ENCODE measurements at regions not wholly inside any gene's neighbourhood (a gene's known extent, or its start where the extent isn't known, plus 50 kb on each side); places are given as distances from the start of the nearest gene placed in this dataset.

DNA sequence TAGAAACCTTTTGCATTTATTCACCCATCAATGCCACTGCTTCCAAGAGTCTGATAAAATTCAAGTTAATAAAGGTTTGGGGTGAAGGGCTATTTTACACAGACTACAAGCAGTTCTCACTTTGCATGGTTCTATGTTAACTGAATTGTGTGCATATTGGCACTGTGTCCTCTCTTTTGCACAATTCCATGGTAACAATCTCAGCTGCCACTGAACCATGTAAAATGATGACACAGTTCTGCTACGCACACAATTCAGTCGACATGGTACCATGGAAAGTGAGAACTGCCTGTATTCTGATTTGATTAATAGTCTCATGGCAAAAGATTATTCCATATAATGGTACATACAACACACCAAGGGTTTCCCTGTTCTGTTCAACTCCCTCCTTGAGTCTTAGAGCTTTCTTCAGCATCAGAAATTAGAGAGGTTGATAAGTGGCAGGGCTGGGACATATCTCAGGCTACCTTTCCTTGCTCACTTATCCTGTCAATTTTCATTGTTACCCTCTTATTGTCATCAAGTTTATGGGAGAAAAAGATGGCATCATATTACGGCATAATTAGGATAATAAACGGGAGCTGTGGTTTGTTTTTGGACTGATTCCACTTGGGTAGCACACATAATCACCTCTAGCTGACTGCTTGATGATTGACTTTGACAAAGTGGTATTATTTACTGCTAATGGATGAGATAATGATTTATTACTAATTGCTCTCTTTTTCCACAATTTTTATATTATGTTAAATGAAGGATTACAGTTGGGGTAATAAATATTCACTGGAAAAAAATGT lies 139.3 kb upstream of the CREB1 start:
- no peak for TF ChIP-seq CTCF (IDR thresholded peaks at IDR 0.05)
- peaks cover 4% of the 10 kb centered on the region for H3K9me3 ChIP-seq
- ATAC-seq (ENCODE audit: insufficient number of reproducible peaks, low FRiP score, low read depth) (no peak), DNase-seq (ENCODE audit: low spot score) (no peak)
- H3K27me3 ChIP-seq (replicated peaks; ENCODE audit: insufficient read depth), result no peaks in the 10 kb centered on the region
- H3K4me3 ChIP-seq, result no peak overlapping the region
- H3K4me1 ChIP-seq (ENCODE audit: control insufficient read depth in 1 of 2, low read depth in 2 of 2), result no peaks in the 10 kb centered on the region
- no peaks in the 10 kb centered on the region for H3K36me3 ChIP-seq
- H3K27ac ChIP-seq, result no peak overlapping the region

GRCh38 chr2:207394203-207394781 lies 135.5 kb upstream of the CREB1 start:
- H3K27me3 ChIP-seq (replicated peaks; ENCODE audit: insufficient read depth), result no peaks in the 10 kb centered on the region
- H3K27ac ChIP-seq, result no peak overlapping the region
- no peak overlapping the region for H3K4me3 ChIP-seq
- H3K4me1 ChIP-seq (ENCODE audit: control insufficient read depth in 1 of 2, low read depth in 2 of 2), result no peaks in the 10 kb centered on the region
- peaks cover 5% of the 10 kb centered on the region for H3K9me3 ChIP-seq
- DNase-seq (ENCODE audit: low spot score) (no peak), ATAC-seq (ENCODE audit: insufficient number of reproducible peaks, low FRiP score, low read depth) (no peak)
- no peak for TF ChIP-seq CTCF (IDR thresholded peaks at IDR 0.05)
- no peaks in the 10 kb centered on the region for H3K36me3 ChIP-seq

DNA sequence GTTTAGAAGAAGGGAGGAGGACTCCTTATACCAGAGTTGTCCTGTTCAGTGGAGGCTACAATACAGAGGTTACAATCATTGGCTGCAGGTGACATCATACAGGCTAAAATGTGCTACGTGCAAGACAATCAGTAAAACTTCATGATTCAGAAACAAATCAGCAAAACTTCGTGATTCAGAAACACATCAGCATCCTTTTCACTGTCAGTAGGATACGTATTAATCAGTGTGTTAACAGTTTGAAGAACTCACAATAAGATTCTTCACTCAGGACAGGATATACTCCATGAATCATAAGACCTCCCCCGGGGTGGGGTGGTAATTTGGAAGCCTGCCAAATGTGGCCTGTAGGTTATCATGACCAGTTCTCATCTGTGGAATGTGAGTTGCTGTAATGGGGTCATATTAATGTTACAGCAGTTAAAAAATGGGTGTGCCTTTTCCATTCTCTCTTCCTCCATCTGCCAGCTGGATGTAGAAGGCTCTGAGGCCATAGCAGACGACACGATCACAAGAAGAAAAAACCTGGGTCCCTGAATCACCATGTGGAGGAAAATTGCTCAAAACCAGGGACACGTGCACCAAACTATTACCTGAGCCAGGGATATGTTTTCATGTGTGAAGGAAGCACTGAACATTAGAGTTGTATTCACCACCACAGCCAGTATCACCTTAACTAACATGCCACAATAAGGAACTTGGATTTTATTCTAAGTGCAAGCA lies 134.8 kb upstream of the CREB1 start:
- DNase-seq (ENCODE audit: low spot score) (no peak), ATAC-seq (ENCODE audit: insufficient number of reproducible peaks, low FRiP score, low read depth) (peak; percentile 40)
- no peak for TF ChIP-seq CTCF (IDR thresholded peaks at IDR 0.05)
- Histone ChIP-seq H3K4me1 (ENCODE audit: control insufficient read depth in 1 of 2, low read depth in 2 of 2) (no peaks in the 10 kb centered on the region), H3K9me3 (peaks cover 5% of the 10 kb centered on the region), H3K27ac (no peak overlapping the region), H3K36me3 (no peaks in the 10 kb centered on the region), H3K27me3 (replicated peaks; ENCODE audit: insufficient read depth) (no peaks in the 10 kb centered on the region), H3K4me3 (no peak overlapping the region)

- DNase-seq (ENCODE audit: low spot score) (no peak), ATAC-seq (ENCODE audit: insufficient number of reproducible peaks, low FRiP score, low read depth) (no peak)
- no peaks in the 10 kb centered on the region for H3K27me3 ChIP-seq (replicated peaks; ENCODE audit: insufficient read depth)
- H3K27ac ChIP-seq, result no peak overlapping the region
- no peaks in the 10 kb centered on the region for H3K4me1 ChIP-seq (ENCODE audit: control insufficient read depth in 1 of 2, low read depth in 2 of 2)
- H3K4me3 ChIP-seq, result no peak overlapping the region
- no peaks in the 10 kb centered on the region for H3K36me3 ChIP-seq
- peaks cover 5% of the 10 kb centered on the region for H3K9me3 ChIP-seq
- TF ChIP-seq CTCF (IDR thresholded peaks at IDR 0.05), result no peak
These were observed 134.1 kb upstream of the CREB1 start for GRCh38 chr2:207395535-207396251.

All from thoracic aorta (tissue), 2 donors.